H1 (cell line): ENCODE measurements at regions not wholly inside any gene's neighbourhood (a gene's known extent, or its start where the extent isn't known, plus 50 kb on each side); places are given as distances from the start of the nearest gene placed in this dataset.

Experiments
- CTCF ChIA-PET: fragments of 300-600 bp; sonication (Branson Sonifier 250); formaldehyde crosslinking; loops from one replicate; lab custom pipeline; 2021; ENCODE audit not compliant: partially characterized antibody; lab: Charles Lee
- POLR2A ChIA-PET: fragments of 300-600 bp; sonication (Branson Sonifier 250); formaldehyde crosslinking; loops from one replicate; lab custom pipeline; 2021; ENCODE audit warnings: inconsistent platforms; ENCODE audit not compliant: partially characterized antibody; lab: Charles Lee
- DNase-seq, 2 experiments: peaks; one replicate each; pipeline versions ENCODE4 v3.0.0 to v3.0.0-alpha.2; 2010 to 2022; ENCODE audit warnings: low spot score in 2 of 2, low read depth in 1 of 2, mixed read lengths in 1 of 2
- FAIRE-seq: peaks from 2 replicates; lab custom pipeline; 2011; peaks lifted over from hg19 to GRCh38; lab: Jason Lieb, UNC
- H2AFZ ChIP-seq: 2 replicates; pipeline ENCODE4 v1.8.1; 2012; ENCODE audit warnings: low read length, inconsistent platforms
- H2AK5ac ChIP-seq: 2 replicates; pipeline ENCODE4 v1.6.1; 2013; ENCODE audit warnings: low read depth, low read length
- H2BK120ac ChIP-seq: replicated peaks from 2 replicates; pipeline ENCODE3; 2013; ENCODE audit warnings: low read depth, low read length, inconsistent platforms
- H2BK12ac ChIP-seq: 2 replicates; pipeline ENCODE4 v1.6.1; 2013; ENCODE audit warnings: low read depth, low read length
- H2BK15ac ChIP-seq: 2 replicates; pipeline ENCODE4 v1.6.1; 2013; ENCODE audit warnings: low read length
- H2BK20ac ChIP-seq: 2 replicates; pipeline ENCODE4 v1.6.1; 2013; ENCODE audit warnings: low read length
- H2BK5ac ChIP-seq: 2 replicates; pipeline ENCODE4 v1.6.1; 2013; ENCODE audit warnings: low read depth, low read length
- H3K14ac ChIP-seq: 2 replicates; pipeline ENCODE4 v1.6.1; 2013; ENCODE audit warnings: inconsistent platforms; ENCODE audit not compliant: insufficient read length
- H3K18ac ChIP-seq: 2 replicates; pipeline ENCODE4 v1.6.1; 2013; ENCODE audit warnings: low read length; ENCODE audit errors: extremely low read depth
- H3K23ac ChIP-seq: 2 replicates; pipeline ENCODE4 v1.6.1; 2013; ENCODE audit warnings: inconsistent platforms; ENCODE audit not compliant: insufficient read length
- H3K23me2 ChIP-seq: 2 replicates; pipeline ENCODE4 v1.6.1; 2013; ENCODE audit warnings: low read depth, low read length
- H3K27ac ChIP-seq: 2 replicates; pipeline ENCODE4 v1.6.1; 2011; ENCODE audit warnings: low read depth, low read length, inconsistent platforms
- H3K27me3 ChIP-seq, 4 experiments: replicated peaks in 1 of 4; 1 replicate in 1 of 4; 2 replicates in 3 of 4; pipeline versions ENCODE4 v1.6.1 to v1.8.1; 2011 to 2013; ENCODE audit warnings: low read length in 3 of 4, mild to moderate bottlenecking in 3 of 4, inconsistent platforms in 2 of 4, mixed read lengths in 2 of 4, moderate library complexity in 1 of 4; ENCODE audit not compliant: control insufficient read depth in 3 of 4, insufficient read depth in 3 of 4; ENCODE audit errors: extremely low read depth in 1 of 4
- H3K36me3 ChIP-seq, 4 experiments: 2 replicates each; pipeline versions ENCODE4 v1.6.1 to v1.8.1; 2011 to 2013; ENCODE audit warnings: mild to moderate bottlenecking in 4 of 4, low read length in 3 of 4, moderate library complexity in 2 of 4, control low read depth in 1 of 4, inconsistent platforms in 1 of 4; ENCODE audit not compliant: insufficient read depth in 4 of 4, control insufficient read depth in 2 of 4
- H3K4ac ChIP-seq: replicated peaks from 2 replicates; pipeline ENCODE3; 2013; ENCODE audit warnings: low read length, low read depth, mixed read lengths, inconsistent platforms; ENCODE audit not compliant: insufficient read length
- H3K4me1 ChIP-seq, 4 experiments: replicated peaks in 1 of 4; 1 replicate in 1 of 4; 2 replicates in 3 of 4; pipeline versions ENCODE4 v1.6.1 to v1.8.1; 2011 to 2013; ENCODE audit warnings: low read length in 3 of 4, inconsistent platforms in 2 of 4, mixed read lengths in 1 of 4; ENCODE audit not compliant: insufficient read depth in 4 of 4, control insufficient read depth in 3 of 4
- H3K4me2 ChIP-seq, 2 experiments: 2 replicates each; pipeline versions ENCODE4 v1.6.1 to v1.8.1; 2011 to 2013; ENCODE audit warnings: low read depth in 2 of 2, low read length in 2 of 2, control low read depth in 1 of 2, inconsistent platforms in 1 of 2, mild to moderate bottlenecking in 1 of 2; ENCODE audit not compliant: insufficient read depth in 1 of 2
- H3K4me3 ChIP-seq, 4 experiments: fragments of 200-600, 300-600 bp in 1 of 4; sonication (generic), shearing (Covaris generic), sonication (Bioruptor Twin) in 1 of 4; 2 replicates each; pipeline versions ENCODE4 v1.5.1 to v1.8.1; 2011 to 2016; ENCODE audit warnings: low read length in 4 of 4, low read depth in 3 of 4, control low read depth in 2 of 4, inconsistent platforms in 2 of 4, mild to moderate bottlenecking in 2 of 4, mixed read lengths in 1 of 4, moderate library complexity in 1 of 4; ENCODE audit not compliant: insufficient read depth in 2 of 4; ENCODE audit errors: extremely low read depth in 1 of 4
- H3K56ac ChIP-seq: replicated peaks from 2 replicates; pipeline ENCODE3; 2013; ENCODE audit warnings: low read depth, mild to moderate bottlenecking, mixed read lengths, low read length, inconsistent platforms; ENCODE audit not compliant: insufficient read length
- H3K79me1 ChIP-seq: 2 replicates; pipeline ENCODE4 v1.6.1; 2013; ENCODE audit warnings: low read depth, low read length, control low read depth
- H3K79me2 ChIP-seq, 2 experiments: 2 replicates each; pipeline versions ENCODE4 v1.6.1 to v1.8.1; 2012 to 2013; ENCODE audit warnings: low read length in 2 of 2, mild to moderate bottlenecking in 2 of 2, inconsistent platforms in 1 of 2; ENCODE audit not compliant: insufficient read depth in 2 of 2, control insufficient read depth in 1 of 2
- H3K9ac ChIP-seq, 4 experiments: replicated peaks in 1 of 4; 1 replicate in 1 of 4; 2 replicates in 3 of 4; pipeline versions ENCODE4 v1.6.1 to v1.8.1; 2011 to 2013; ENCODE audit warnings: low read depth in 3 of 4, low read length in 3 of 4, control low read depth in 2 of 4, mild to moderate bottlenecking in 2 of 4, moderate library complexity in 2 of 4, inconsistent platforms in 1 of 4; ENCODE audit errors: extremely low read depth in 1 of 4
- H3K9me3 ChIP-seq, 2 experiments: 2 replicates each; pipeline versions ENCODE4 v1.6.1 to v1.8.1; 2012 to 2013; ENCODE audit warnings: mild to moderate bottlenecking in 2 of 2, moderate library complexity in 2 of 2, control low read depth in 1 of 2, inconsistent platforms in 1 of 2, low read depth in 1 of 2, low read length in 1 of 2, mixed read lengths in 1 of 2; ENCODE audit not compliant: insufficient read depth in 2 of 2
- H4K20me1 ChIP-seq, 2 experiments: replicated peaks in 1 of 2; 2 replicates each; pipeline versions ENCODE3 to v1.8.1; 2011 to 2013; ENCODE audit warnings: inconsistent platforms in 2 of 2, low read length in 2 of 2, mild to moderate bottlenecking in 1 of 2; ENCODE audit not compliant: insufficient read depth in 2 of 2, control insufficient read depth in 1 of 2
- H4K5ac ChIP-seq: 2 replicates; pipeline ENCODE4 v1.6.1; 2013; ENCODE audit warnings: low read length, low read depth, mixed read lengths, inconsistent platforms; ENCODE audit not compliant: insufficient read length
- H4K8ac ChIP-seq: 2 replicates; pipeline ENCODE4 v1.8.0; 2013; ENCODE audit warnings: mild to moderate bottlenecking, moderate library complexity, low read length, inconsistent platforms; ENCODE audit not compliant: insufficient read depth; ENCODE audit errors: extremely low read depth
- H4K91ac ChIP-seq: replicated peaks from 2 replicates; pipeline ENCODE3; 2013; ENCODE audit warnings: low read length, mixed read lengths, inconsistent platforms; ENCODE audit not compliant: insufficient read length
- BCL11A ChIP-seq, 2 experiments: IDR thresholded peaks; one replicate each; pipeline ENCODE4 v1.6.1; 2011; ENCODE audit warnings: low read depth in 2 of 2, low read length in 2 of 2, mild to moderate bottlenecking in 2 of 2
- CTCF ChIP-seq, 3 experiments: IDR thresholded peaks; 1 replicate in 2 of 3; 2 replicates in 1 of 3; pipeline versions ENCODE4 v1.5.1 to v1.6.1; 2011; ENCODE audit warnings: low read length in 3 of 3, mild to moderate bottlenecking in 3 of 3, inconsistent platforms in 2 of 3, low read depth in 1 of 3, moderate library complexity in 1 of 3; ENCODE audit not compliant: insufficient read depth in 1 of 3; ENCODE audit errors: control extremely low read depth in 1 of 3
- GABPA ChIP-seq: IDR thresholded peaks from 2 replicates; pipeline ENCODE4 v1.6.1; 2011; ENCODE audit warnings: mild to moderate bottlenecking, low read length, moderate library complexity, borderline replicate concordance; ENCODE audit not compliant: insufficient read depth
- JUN ChIP-seq: IDR thresholded peaks from 2 replicates; pipeline ENCODE4 v1.6.1; 2011; ENCODE audit warnings: low read depth, mild to moderate bottlenecking, improper control_type of control experiment, low read length
- JUND ChIP-seq: IDR thresholded peaks from 2 replicates; pipeline ENCODE4 v1.6.1; 2011; ENCODE audit warnings: mild to moderate bottlenecking, improper control_type of control experiment, low read length
- KDM5A ChIP-seq: fragments of 200-600 bp; IDR thresholded peaks from 2 replicates; pipeline ENCODE4 v1.7.1; 2012; ENCODE audit warnings: mild to moderate bottlenecking, low read length, inconsistent platforms, mixed read lengths
- NANOG ChIP-seq: IDR thresholded peaks from 2 replicates; pipeline ENCODE4 v1.6.1; 2011; ENCODE audit warnings: low read length, low read depth, mild to moderate bottlenecking, inconsistent platforms; ENCODE audit not compliant: insufficient read depth, poor library complexity, severe bottlenecking
- RAD21 ChIP-seq, 2 experiments: IDR thresholded peaks in 1 of 2; conservative IDR thresholded peaks in 1 of 2; 2 replicates each; pipeline ENCODE4 v1.6.1; 2011; ENCODE audit warnings: low read depth in 2 of 2, low read length in 2 of 2, improper control_type of control experiment in 1 of 2, inconsistent platforms in 1 of 2, mild to moderate bottlenecking in 1 of 2, moderate library complexity in 1 of 2
- RBBP5 ChIP-seq: IDR thresholded peaks from 2 replicates; pipeline ENCODE4 v1.7.1; 2012; ENCODE audit warnings: low read depth, mild to moderate bottlenecking, inconsistent platforms, low read length, moderate library complexity, borderline replicate concordance
- SAP30 ChIP-seq: fragments of 300-600 bp; sonication (generic); IDR thresholded peaks from 2 replicates; pipeline ENCODE4 v1.7.1; 2012; ENCODE audit warnings: low read length, moderate library complexity, mild to moderate bottlenecking, inconsistent platforms; ENCODE audit not compliant: insufficient read depth, insufficient replicate concordance
- SIRT6 ChIP-seq: IDR thresholded peaks from one replicate; pipeline ENCODE4 v1.7.1; 2012; ENCODE audit warnings: low read length, inconsistent platforms
- TEAD4 ChIP-seq: IDR thresholded peaks from 2 replicates; pipeline ENCODE4 v1.6.1; 2012; ENCODE audit warnings: low read depth, low read length, inconsistent platforms, mixed read lengths
- WGBS, 2 experiments: shearing (Covaris generic) in 1 of 2; methylation state at CpG; one replicate each; pipeline versions ENCODE4 v1.1.6 to v1.1.7; 2013 to 2015; ENCODE audit warnings: low lambda C conversion rate in 2 of 2, mixed read lengths in 2 of 2, inconsistent platforms in 1 of 2, low coverage in 1 of 2, missing lambda C conversion rate in 1 of 2; ENCODE audit not compliant: insufficient replicate concordance in 2 of 2, insufficient coverage in 1 of 2, insufficient read length in 1 of 2; ENCODE audit errors: extremely low coverage in 1 of 2, missing lambda C conversion rate in 1 of 2; 5-methylcytosine and 5-hydroxymethylcytosine counted together

DNA sequence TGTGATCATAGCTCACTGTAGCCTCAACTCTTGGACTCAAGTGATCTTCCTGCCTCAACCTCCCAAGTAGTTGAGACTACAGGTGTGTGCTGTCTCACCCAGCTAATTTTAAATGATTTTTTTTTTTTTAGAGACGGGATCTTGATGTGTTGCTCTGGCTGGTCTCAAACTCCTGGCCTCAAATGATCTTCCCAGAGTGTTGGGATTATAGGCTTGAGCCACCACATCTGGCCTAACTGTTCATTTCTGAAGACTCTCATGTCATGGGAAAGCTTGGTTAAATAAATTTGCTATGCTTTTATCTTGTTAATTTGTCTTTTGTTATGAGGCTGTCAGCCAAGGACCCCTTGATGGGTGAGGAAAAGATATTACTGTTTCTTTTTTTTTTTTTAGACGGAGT, 134.0 kb downstream of the MIS18A start:
- FAIRE-seq (no peak), DNase-seq (no peak)
- H3K27ac ChIP-seq, result no peak overlapping the region
- no peak overlapping the region for H2BK120ac ChIP-seq
- H2AK5ac ChIP-seq, result no peak overlapping the region
- no peaks in the 10 kb centered on the region for H3K23me2 ChIP-seq
- H2BK12ac ChIP-seq, result no peak overlapping the region
- WGBS, 2 experiments, result 90% methylated on average over 1 of the region's 2 CpGs; no CpG with 5 or more reads in 1 of the 2 experiments
- no peaks in the 10 kb centered on the region for H3K9me3 ChIP-seq
- H4K91ac ChIP-seq, result no peak overlapping the region
- no peak overlapping the region for H3K4me2 ChIP-seq
- no peak overlapping the region for H2BK20ac ChIP-seq
- no peak overlapping the region for H3K23ac ChIP-seq
- H3K4me1 ChIP-seq, result no peaks in the 10 kb centered on the region
- no peak overlapping the region for H3K4ac ChIP-seq
- H4K20me1 ChIP-seq, result no peaks in the 10 kb centered on the region
- H2BK5ac ChIP-seq, result no peak overlapping the region
- no peaks in the 10 kb centered on the region for H3K36me3 ChIP-seq
- H3K79me2 ChIP-seq, result no peaks in the 10 kb centered on the region
- no peak overlapping the region for H3K56ac ChIP-seq
- no peak overlapping the region for H2BK15ac ChIP-seq
- H3K9ac ChIP-seq, result no peak overlapping the region
- H2AFZ ChIP-seq, result no peak overlapping the region
- H3K79me1 ChIP-seq, result no peaks in the 10 kb centered on the region
- H3K27me3 ChIP-seq, result no peaks in the 10 kb centered on the region
- H3K4me3 ChIP-seq, result no peak overlapping the region
- ChIA-PET POLR2A (no interaction called here), CTCF (interaction anchor here (0.6 to 1.8 kb wide), 8 partner anchors 10 to 270 kb away, joined by 3 to 6 read pairs (median 4); no protein-coding TSS in a partner anchor)
- H3K18ac ChIP-seq, result no peak overlapping the region
- no peak overlapping the region for H4K5ac ChIP-seq
- no peak overlapping the region for H3K14ac ChIP-seq
- no peak overlapping the region for H4K8ac ChIP-seq
- TF ChIP-seq KDM5A (no peak), GABPA (no peak), BCL11A (IDR thresholded peaks at IDR 0.05; ENCODE audit: low read depth in 2 of 2, low read length in 2 of 2) (no peak), NANOG (no peak), SIRT6 (no peak), JUND (no peak), RBBP5 (no peak), CTCF (IDR thresholded peaks at IDR 0.05; ENCODE audit: control extremely low read depth in 1 of 3, insufficient read depth in 1 of 3, low read depth in 1 of 3, low read length in 3 of 3) (no peak), SAP30 (no peak), TEAD4 (no peak), RAD21 (IDR thresholded peaks at IDR 0.05 in 1 of 2, conservative IDR thresholded peaks at IDR 0.05 in 1 of 2; ENCODE audit: low read depth in 2 of 2, low read length in 2 of 2) (no peak), JUN (no peak)
